SK-N-SH treated with all-trans-retinoic acid at 6 μM for 48 hours (cell line): ENCODE measurements at regions not wholly inside any gene's neighbourhood (a gene's known extent, or its start where the extent isn't known, plus 50 kb on each side); places are given as distances from the start of the nearest gene placed in this dataset.

Experiments
- ATAC-seq: fragments of 200-7000 bp; cut with Tn5 transposase; 3 replicates; pipeline ENCODE4 v1.9.1; 2020; ENCODE audit warnings: mild to moderate bottlenecking, moderate library complexity
- ARNTL ChIP-seq: fragments of 450-650 bp; formaldehyde crosslinking; IDR thresholded peaks from 2 replicates; pipeline ENCODE4 v1.5.0; 2020; ENCODE audit warnings: low read depth, mild to moderate bottlenecking, moderate library complexity, borderline replicate concordance
- CSDC2 ChIP-seq: fragments of 250-450 bp; sonication (Bioruptor Pico); IDR thresholded peaks from 2 replicates; pipeline ENCODE4 v1.5.0; 2020; ENCODE audit warnings: mild to moderate bottlenecking, moderate library complexity
- CSRNP3 ChIP-seq: fragments of 250-450 bp; sonication (Bioruptor Pico); IDR thresholded peaks from 2 replicates; pipeline ENCODE4 v1.5.1; 2021; ENCODE audit warnings: mild to moderate bottlenecking, moderate library complexity
- ESRRG ChIP-seq: fragments of 250-450 bp; sonication (Bioruptor Pico); IDR thresholded peaks from 2 replicates; pipeline ENCODE4 v1.6.1; 2021; ENCODE audit warnings: mild to moderate bottlenecking
- GLIS3 ChIP-seq: fragments of 250-450 bp; sonication (Bioruptor Pico); IDR thresholded peaks from 2 replicates; pipeline ENCODE4 v1.5.0; 2020; ENCODE audit warnings: mild to moderate bottlenecking, moderate library complexity
- ISL1 ChIP-seq: fragments of 250-450 bp; sonication (Bioruptor Pico); IDR thresholded peaks from 2 replicates; pipeline ENCODE4 v2.1.2; 2022; ENCODE audit warnings: mild to moderate bottlenecking, moderate library complexity
- OSR1 ChIP-seq: fragments of 250-450 bp; sonication (Bioruptor Pico); IDR thresholded peaks from 2 replicates; pipeline ENCODE4 v1.8.0; 2022; ENCODE audit warnings: moderate library complexity, mild to moderate bottlenecking, inconsistent platforms
- PPARA ChIP-seq: fragments of 250-450 bp; sonication (Bioruptor Pico); IDR thresholded peaks from 2 replicates; pipeline ENCODE4 v1.5.0; 2020; ENCODE audit warnings: mild to moderate bottlenecking, borderline replicate concordance
- RARB ChIP-seq: fragments of 250-450 bp; sonication (Bioruptor Pico); IDR thresholded peaks from 2 replicates; pipeline ENCODE4 v1.8.0; 2021; ENCODE audit warnings: mild to moderate bottlenecking, moderate library complexity
- SNAI2 ChIP-seq: fragments of 250-450 bp; sonication (Bioruptor Pico); IDR thresholded peaks from 2 replicates; pipeline ENCODE4 v1.5.0; 2020; ENCODE audit warnings: mild to moderate bottlenecking, moderate library complexity
- TCF4 ChIP-seq: fragments of 250-450 bp; sonication (Bioruptor Pico); IDR thresholded peaks from 2 replicates; pipeline ENCODE4 v1.8.0; 2021; ENCODE audit warnings: mild to moderate bottlenecking, moderate library complexity, borderline replicate concordance
- TOX ChIP-seq: fragments of 250-450 bp; sonication (Bioruptor Pico); IDR thresholded peaks from 2 replicates; pipeline ENCODE4 v1.8.0; 2021; ENCODE audit warnings: mild to moderate bottlenecking, moderate library complexity, borderline replicate concordance
- TSHZ2 ChIP-seq: fragments of 250-450 bp; sonication (Bioruptor Pico); IDR thresholded peaks from 2 replicates; pipeline ENCODE4 v1.5.0; 2020; ENCODE audit warnings: mild to moderate bottlenecking, moderate library complexity
- ZFP3 ChIP-seq: fragments of 250-450 bp; sonication (Bioruptor Pico); IDR thresholded peaks from 2 replicates; pipeline ENCODE4 v1.5.0; 2020; ENCODE audit warnings: mild to moderate bottlenecking, moderate library complexity
- ZFP30 ChIP-seq: fragments of 450-650 bp; formaldehyde crosslinking; IDR thresholded peaks from 2 replicates; pipeline ENCODE4 v1.5.0; 2022; ENCODE audit warnings: mild to moderate bottlenecking, moderate library complexity
- ZNF565 ChIP-seq: fragments of 450-650 bp; formaldehyde crosslinking; conservative IDR thresholded peaks from 2 replicates; pipeline ENCODE4 v1.5.0; 2020; ENCODE audit warnings: low read depth, mild to moderate bottlenecking, moderate library complexity
- ZNF70 ChIP-seq: fragments of 450-650 bp; formaldehyde crosslinking; IDR thresholded peaks from 2 replicates; pipeline ENCODE4 v1.5.0; 2020; ENCODE audit warnings: mild to moderate bottlenecking, moderate library complexity
- ZNF8 ChIP-seq: fragments of 450-650 bp; formaldehyde crosslinking; IDR thresholded peaks from 2 replicates; pipeline ENCODE4 v1.5.0; 2020; ENCODE audit warnings: mild to moderate bottlenecking, moderate library complexity
- TF ChIP-seq, protein P1 (sequence below): fragments of 250-450 bp; sonication (Bioruptor Pico); IDR thresholded peaks from 2 replicates; pipeline ENCODE4 v1.8.0; 2021; ENCODE audit warnings: low read depth, mild to moderate bottlenecking, moderate library complexity, borderline replicate concordance

DNA sequence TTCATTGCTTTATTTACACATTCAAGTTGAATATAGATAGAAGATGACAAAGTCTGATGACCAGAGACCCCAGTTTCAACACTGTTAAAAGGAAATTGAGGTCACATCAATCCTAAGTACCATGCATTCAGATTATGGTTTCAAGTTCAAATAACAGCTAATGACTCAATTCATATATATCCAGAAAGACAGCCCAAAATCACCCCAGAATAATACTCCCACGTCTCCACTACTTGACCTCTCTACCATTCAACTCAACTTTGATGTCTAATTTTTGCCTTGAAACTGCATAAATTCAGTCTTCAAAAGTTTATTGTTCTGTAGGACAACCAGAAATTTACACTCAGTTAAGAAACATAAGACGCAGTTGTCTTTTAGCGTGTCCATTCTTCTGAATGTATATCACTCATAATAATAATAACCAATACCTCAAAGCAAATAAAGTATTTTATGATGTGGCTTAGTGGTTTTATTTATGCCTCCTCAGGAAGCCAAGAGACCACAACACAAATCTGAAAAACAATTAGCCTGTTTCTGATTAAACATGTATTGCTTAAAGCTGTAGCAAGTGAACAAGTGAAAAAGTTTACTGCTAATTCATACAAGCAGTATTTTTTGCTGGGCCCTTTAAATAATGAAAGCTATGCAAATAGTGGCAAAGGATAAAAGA lies 569.0 kb downstream of the LTN1 start:
- no peak for ATAC-seq
- TF ChIP-seq CSDC2 = no peak

DNA sequence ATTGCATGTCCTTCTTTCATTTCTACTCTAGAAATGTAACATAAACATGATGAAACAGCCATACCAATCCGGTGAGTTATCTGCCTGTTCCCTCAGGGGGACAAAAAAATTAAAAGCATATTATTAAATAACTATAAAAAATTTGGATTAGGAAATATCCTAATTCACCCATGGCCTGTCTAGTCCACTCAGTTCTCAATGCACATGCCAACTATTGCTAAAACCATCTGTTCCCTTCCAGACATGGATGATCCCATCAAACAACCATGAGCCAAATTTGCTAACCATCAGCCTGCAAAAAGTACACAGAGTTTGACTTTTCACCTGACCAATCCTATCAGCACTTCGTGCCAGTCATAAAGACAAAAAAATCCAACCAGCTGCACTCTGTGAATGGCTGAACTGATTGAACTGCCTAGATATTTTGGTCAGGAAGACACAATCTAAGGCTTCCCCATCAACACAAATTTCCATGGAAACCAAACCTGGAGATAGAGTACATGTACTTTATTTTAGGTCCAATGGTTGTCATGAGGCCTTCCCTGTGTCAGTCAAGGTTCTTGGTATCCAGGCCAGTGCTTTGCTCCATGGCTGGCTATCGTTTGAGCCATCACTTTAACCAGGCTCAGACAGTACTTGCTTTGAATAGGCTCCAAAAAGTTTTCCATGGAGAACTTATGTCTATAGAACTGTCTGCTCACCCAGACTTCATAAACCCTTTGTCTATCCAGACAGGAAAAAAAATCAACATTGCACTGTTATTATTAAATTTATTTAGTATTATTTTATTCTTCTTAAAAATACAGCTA lies 570.8 kb downstream of the LTN1 start:
- ATAC-seq = no peak; the same call in 2 of the 3 replicates
- TF ChIP-seq RARB (no peak), ZNF70 (CRISPR knock-in tag) (no peak), ZFP3 (CRISPR knock-in tag) (no peak), ESRRG (CRISPR knock-in tag) (no peak), TOX (CRISPR knock-in tag) (no peak), ZFP30 (no peak), ARNTL (CRISPR knock-in tag) (no peak), OSR1 (CRISPR knock-in tag) (no peak)
- TF ChIP-seq, protein P1, sequence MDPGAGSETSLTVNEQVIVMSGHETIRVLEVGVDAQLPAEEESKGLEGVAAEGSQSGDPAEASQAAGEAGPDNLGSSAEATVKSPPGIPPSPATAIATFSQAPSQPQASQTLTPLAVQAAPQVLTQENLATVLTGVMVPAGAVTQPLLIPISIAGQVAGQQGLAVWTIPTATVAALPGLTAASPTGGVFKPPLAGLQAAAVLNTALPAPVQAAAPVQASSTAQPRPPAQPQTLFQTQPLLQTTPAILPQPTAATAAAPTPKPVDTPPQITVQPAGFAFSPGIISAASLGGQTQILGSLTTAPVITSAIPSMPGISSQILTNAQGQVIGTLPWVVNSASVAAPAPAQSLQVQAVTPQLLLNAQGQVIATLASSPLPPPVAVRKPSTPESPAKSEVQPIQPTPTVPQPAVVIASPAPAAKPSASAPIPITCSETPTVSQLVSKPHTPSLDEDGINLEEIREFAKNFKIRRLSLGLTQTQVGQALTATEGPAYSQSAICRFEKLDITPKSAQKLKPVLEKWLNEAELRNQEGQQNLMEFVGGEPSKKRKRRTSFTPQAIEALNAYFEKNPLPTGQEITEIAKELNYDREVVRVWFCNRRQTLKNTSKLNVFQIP (CRISPR knock-in tag) = no peak
- TF ChIP-seq, all 23 proteins: peak for 0

GRCh38 chr21:28419811-28420210 lies 572.9 kb downstream of the LTN1 start:
- ATAC-seq = no peak
- TF ChIP-seq SNAI2 (CRISPR knock-in tag) (no peak), ARNTL (CRISPR knock-in tag) (no peak), ZNF8 (no peak), ZNF70 (CRISPR knock-in tag) (no peak), OSR1 (CRISPR knock-in tag) (no peak), ZFP30 (no peak), CSDC2 (no peak), ESRRG (CRISPR knock-in tag) (no peak)
- TF ChIP-seq, protein P1 (CRISPR knock-in tag) = no peak

- no peak for TF ChIP-seq PPARA (CRISPR knock-in tag)
- no peak for TF ChIP-seq ZNF565
- no peak for TF ChIP-seq TCF4 (CRISPR knock-in tag)
- no peak for TF ChIP-seq ARNTL (CRISPR knock-in tag)
- no peak for TF ChIP-seq TSHZ2 (CRISPR knock-in tag)
- no peak for TF ChIP-seq ISL1 (CRISPR knock-in tag)
- no peak for TF ChIP-seq ZFP3 (CRISPR knock-in tag)
- no peak for TF ChIP-seq CSRNP3 (CRISPR knock-in tag)
- TF ChIP-seq OSR1 (CRISPR knock-in tag) = no peak
- TF ChIP-seq ZFP30 = no peak
- no peak for TF ChIP-seq GLIS3 (CRISPR knock-in tag)
- TF ChIP-seq CSDC2 = no peak
- TF ChIP-seq, all 23 proteins: peak for 0
- no peak for ATAC-seq
Observed at GRCh38 chr21:28418726-28419514, 573.8 kb downstream of the LTN1 start.
